GM23248 (cell line): ENCODE measurements at regions not wholly inside any gene's neighbourhood (a gene's known extent, or its start where the extent isn't known, plus 50 kb on each side); places are given as distances from the start of the nearest gene placed in this dataset.

Experiments
- EZH2 ChIP-seq: fragments of 200-600 bp; sonication (generic); IDR thresholded peaks from 2 replicates; pipeline ENCODE4 v1.6.1; 2018; ENCODE audit warnings: antibody characterized with exemption, mild to moderate bottlenecking; ENCODE audit not compliant: insufficient read depth, poor library complexity, severe bottlenecking
- EZH2phosphoT487 ChIP-seq: fragments of 200-600 bp; sonication (generic); IDR thresholded peaks from 2 replicates; pipeline ENCODE4 v1.6.1; 2018; ENCODE audit warnings: antibody characterized with exemption, moderate library complexity, mild to moderate bottlenecking, low read depth; ENCODE audit not compliant: insufficient read depth

- no peak for TF ChIP-seq EZH2phosphoT487
- no peak for TF ChIP-seq EZH2
These were observed 157.2 kb upstream of the EMCN start for GRCh38 chr4:100674976-100675375.
